ENCODE measurements at regions not wholly inside any gene's neighbourhood (a gene's known extent, or its start where the extent isn't known, plus 50 kb on each side); places are given as distances from the start of the nearest gene placed in this dataset.

DNA sequence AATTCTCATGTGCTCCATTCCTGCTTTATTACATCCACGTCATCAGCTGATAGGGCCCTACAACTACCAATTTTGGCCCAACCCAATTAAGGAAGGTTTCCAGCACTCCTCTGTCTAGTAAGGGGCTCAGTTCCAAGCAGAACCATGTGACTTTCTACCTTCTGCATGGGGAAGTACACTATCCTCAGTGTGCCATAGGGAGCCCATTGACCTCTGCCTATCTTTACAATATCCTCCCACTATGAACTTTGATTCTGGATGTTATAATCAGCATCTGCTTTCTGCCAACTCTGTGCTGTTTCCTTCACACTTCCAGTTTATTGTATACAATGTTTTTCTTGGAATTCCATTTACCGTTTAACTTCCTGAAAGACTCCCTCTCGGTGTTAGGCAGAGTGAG, 53.9 kb upstream of the GCFC2 start:
- no peak for TF ChIP-seq CTCF (IDR thresholded peaks at IDR 0.05)
- TF ChIP-seq ZFX (IDR thresholded peaks at IDR 0.05; ENCODE audit: borderline replicate concordance), result no peak
